ENCODE measurements at regions not wholly inside any gene's neighbourhood (a gene's known extent, or its start where the extent isn't known, plus 50 kb on each side); places are given as distances from the start of the nearest gene placed in this dataset.

DNA sequence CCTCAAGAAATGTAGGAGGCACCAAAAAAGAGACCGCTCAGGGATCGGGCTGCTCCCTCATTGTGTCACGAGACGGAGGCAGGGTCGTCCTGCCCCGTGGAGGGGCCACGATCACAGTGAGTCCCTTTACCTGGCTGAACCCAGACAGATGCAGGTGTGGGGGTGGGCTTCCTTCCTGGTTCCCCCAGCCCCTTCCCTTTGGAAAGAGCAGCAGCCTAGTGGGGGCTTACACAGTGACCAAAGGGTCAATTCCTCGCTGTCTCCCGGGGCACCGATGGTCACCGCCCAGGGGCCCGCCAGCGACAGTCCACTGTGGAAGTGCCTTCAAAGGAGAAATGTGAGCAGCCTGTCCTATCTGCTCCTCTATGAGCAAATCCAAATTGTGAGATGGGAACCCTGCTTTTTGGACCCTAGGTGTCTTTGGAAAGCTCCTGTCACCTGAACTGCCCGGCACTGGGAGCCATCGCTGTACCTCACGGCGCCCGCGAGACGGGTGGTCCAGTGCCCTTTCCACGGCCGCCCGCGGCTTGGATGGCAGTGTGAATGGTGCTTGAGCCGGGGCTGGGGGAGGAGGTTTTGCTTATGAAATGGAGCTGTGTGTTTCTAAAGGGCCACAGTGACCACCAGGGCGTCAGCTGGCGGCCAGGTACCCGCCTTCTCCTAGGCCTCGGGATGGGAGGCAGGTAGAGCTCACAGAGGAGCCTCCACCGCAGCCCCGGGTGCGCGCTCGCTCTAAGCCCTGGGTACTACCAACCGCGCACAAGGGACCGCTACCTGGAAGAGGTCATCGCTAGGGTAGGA lies 155.7 kb downstream of the KLF13 start:
- TF ChIP-seq TAF1 (IDR thresholded peaks at IDR 0.05; ENCODE audit: borderline replicate concordance, insufficient read depth, low read length) (no peak), SIN3A (IDR thresholded peaks at IDR 0.05; ENCODE audit: borderline replicate concordance, insufficient read depth, low read length) (no peak), POLR2AphosphoS5 (IDR thresholded peaks at IDR 0.05; ENCODE audit: low read depth, low read length) (no peak), FOXP2 (optimal IDR thresholded peaks at IDR 0.05; ENCODE audit: borderline replicate concordance, extremely low read depth, extremely low read length, insufficient read depth) (no peak)
- TF ChIP-seq, protein P1, sequence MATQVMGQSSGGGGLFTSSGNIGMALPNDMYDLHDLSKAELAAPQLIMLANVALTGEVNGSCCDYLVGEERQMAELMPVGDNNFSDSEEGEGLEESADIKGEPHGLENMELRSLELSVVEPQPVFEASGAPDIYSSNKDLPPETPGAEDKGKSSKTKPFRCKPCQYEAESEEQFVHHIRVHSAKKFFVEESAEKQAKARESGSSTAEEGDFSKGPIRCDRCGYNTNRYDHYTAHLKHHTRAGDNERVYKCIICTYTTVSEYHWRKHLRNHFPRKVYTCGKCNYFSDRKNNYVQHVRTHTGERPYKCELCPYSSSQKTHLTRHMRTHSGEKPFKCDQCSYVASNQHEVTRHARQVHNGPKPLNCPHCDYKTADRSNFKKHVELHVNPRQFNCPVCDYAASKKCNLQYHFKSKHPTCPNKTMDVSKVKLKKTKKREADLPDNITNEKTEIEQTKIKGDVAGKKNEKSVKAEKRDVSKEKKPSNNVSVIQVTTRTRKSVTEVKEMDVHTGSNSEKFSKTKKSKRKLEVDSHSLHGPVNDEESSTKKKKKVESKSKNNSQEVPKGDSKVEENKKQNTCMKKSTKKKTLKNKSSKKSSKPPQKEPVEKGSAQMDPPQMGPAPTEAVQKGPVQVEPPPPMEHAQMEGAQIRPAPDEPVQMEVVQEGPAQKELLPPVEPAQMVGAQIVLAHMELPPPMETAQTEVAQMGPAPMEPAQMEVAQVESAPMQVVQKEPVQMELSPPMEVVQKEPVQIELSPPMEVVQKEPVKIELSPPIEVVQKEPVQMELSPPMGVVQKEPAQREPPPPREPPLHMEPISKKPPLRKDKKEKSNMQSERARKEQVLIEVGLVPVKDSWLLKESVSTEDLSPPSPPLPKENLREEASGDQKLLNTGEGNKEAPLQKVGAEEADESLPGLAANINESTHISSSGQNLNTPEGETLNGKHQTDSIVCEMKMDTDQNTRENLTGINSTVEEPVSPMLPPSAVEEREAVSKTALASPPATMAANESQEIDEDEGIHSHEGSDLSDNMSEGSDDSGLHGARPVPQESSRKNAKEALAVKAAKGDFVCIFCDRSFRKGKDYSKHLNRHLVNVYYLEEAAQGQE (IDR thresholded peaks at IDR 0.05; ENCODE audit: insufficient read depth in 1 of 2, low read depth in 2 of 2, low read length in 2 of 2), result no peak

DNA sequence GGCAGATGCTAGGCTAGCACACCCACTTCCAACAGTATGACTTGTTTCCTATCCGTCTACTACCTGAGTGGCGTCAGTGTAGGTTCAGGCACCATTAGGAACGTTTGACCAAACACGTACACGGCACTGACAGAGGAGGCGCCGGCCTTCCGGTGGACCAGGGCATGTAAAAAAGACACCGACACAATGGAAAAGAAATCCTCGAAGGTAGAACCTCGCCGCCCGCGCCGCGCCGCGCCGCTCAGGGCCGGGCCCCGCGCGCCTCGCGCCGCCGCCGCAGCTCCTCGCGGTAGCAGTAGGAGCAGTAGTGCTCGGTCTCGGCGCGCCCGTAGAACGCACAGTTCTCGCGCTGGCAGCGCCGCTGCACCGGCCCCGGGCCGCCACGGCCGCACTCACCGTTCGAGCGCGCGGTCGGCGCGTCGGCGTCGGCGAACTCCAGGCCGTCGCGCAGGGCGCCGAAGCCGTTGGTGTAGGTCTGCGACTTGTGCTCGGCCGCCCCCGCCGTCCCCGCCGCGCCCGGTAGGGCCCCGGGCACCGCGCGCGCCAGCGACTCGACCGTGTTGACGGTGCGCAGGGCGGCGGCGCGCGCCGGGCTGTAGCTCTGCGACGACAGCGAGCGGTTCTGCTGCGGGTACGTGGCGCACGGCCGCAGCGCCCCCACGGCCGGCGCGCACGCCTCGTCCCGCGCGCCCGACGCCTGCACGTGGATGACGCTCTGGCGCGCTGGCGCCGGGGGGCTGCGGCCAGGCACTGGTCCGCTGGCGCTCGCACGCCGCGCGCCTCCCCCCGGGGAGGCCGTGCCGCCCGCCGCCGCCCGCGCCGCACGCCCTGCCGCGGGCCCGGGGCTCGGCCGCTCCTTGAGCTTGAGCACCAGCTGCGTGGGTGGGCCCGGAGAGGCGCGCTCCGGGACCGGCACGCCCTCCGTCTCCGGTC lies 156.7 kb downstream of the KLF13 start:
- TF ChIP-seq SIN3A (IDR thresholded peaks at IDR 0.05; ENCODE audit: borderline replicate concordance, insufficient read depth, low read length) (no peak), FOXP2 (optimal IDR thresholded peaks at IDR 0.05; ENCODE audit: borderline replicate concordance, extremely low read depth, extremely low read length, insufficient read depth) (no peak), TAF1 (IDR thresholded peaks at IDR 0.05; ENCODE audit: borderline replicate concordance, insufficient read depth, low read length) (no peak), POLR2AphosphoS5 (IDR thresholded peaks at IDR 0.05; ENCODE audit: low read depth, low read length) (no peak)
- TF ChIP-seq, protein P1 (IDR thresholded peaks at IDR 0.05; ENCODE audit: insufficient read depth in 1 of 2, low read depth in 2 of 2, low read length in 2 of 2), result no peak

DNA sequence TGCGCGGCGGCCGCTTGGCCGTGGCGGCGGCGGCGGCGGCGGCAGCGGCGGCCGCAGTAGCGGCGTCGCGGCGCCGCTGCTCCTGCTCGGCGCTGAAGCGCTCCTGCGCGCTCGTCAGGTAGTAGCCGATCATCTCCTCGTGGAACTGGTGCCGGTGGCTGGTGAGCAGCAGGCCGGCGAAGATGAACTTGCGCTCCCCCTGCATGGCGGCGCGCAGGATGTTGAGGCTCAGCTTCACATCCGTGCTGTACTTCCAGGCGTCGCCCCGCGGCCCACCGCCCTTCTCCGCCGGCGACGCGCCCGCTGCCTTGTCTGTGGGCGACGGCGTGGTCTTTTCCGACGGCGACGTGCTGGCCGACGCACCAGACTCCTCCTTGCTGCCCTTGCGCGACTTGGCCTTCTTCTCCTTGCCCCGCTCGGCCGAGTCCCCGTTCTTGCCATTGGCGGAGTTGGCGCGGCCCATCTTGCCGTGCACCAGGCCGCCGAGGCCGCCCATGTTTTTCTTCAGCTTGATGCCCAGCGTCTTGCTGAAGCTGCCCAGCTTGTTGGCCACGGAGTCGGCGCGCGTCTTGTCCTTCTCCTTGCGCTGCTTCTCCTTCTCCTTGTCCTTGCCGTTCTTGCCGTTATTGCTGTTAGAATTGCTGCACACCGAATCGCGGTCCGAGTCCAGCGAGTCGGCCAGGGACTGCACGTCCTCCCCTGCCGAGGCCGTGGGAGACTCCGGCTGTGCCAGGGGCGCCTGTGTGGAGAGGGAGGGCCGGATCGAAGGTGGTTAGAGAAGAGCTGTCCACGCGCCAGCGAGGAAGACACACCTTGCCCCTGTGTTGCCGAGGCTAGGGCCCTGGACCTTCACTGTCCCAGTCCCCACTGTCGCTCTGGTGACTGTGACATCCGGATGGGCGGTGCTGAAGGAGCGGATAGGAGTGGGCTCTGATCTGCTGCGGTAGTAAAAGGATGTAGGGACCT lies 157.6 kb downstream of the KLF13 start:
- TF ChIP-seq FOXP2 (optimal IDR thresholded peaks at IDR 0.05; ENCODE audit: borderline replicate concordance, extremely low read depth, extremely low read length, insufficient read depth) (no peak), SIN3A (IDR thresholded peaks at IDR 0.05; ENCODE audit: borderline replicate concordance, insufficient read depth, low read length) (no peak), POLR2AphosphoS5 (IDR thresholded peaks at IDR 0.05; ENCODE audit: low read depth, low read length) (no peak), TAF1 (IDR thresholded peaks at IDR 0.05; ENCODE audit: borderline replicate concordance, insufficient read depth, low read length) (no peak)
- TF ChIP-seq, protein P1 (IDR thresholded peaks at IDR 0.05; ENCODE audit: insufficient read depth in 1 of 2, low read depth in 2 of 2, low read length in 2 of 2), result no peak

DNA sequence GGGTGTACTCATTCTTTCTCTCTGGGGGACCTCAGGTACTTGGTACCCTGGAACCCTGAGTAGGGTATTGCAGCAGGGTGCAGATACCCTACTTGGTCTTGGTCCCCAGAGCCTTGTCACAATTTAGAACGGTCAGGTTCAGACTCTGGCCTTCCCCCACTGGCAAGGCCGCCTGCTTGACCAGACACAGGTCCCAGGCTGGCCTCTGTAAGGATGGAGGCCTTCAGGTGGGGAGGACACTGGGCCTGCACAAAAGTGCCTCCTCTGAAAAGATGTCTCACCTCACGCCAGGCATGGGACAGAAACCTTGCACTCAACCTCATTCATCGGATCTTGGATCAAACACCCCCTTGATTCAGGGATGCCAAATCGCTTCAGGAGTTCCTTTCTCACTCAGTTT lies 158.4 kb downstream of the KLF13 start:
- TF ChIP-seq POLR2AphosphoS5 (IDR thresholded peaks at IDR 0.05; ENCODE audit: low read depth, low read length) (no peak), FOXP2 (optimal IDR thresholded peaks at IDR 0.05; ENCODE audit: borderline replicate concordance, extremely low read depth, extremely low read length, insufficient read depth) (no peak), TAF1 (IDR thresholded peaks at IDR 0.05; ENCODE audit: borderline replicate concordance, insufficient read depth, low read length) (no peak), SIN3A (IDR thresholded peaks at IDR 0.05; ENCODE audit: borderline replicate concordance, insufficient read depth, low read length) (no peak)
- TF ChIP-seq, protein P1 (IDR thresholded peaks at IDR 0.05; ENCODE audit: insufficient read depth in 1 of 2, low read depth in 2 of 2, low read length in 2 of 2), result no peak

Measured in PFSK-1 (cell line).